ENCODE measurements at regions not wholly inside any gene's neighbourhood (a gene's known extent, or its start where the extent isn't known, plus 50 kb on each side); places are given as distances from the start of the nearest gene placed in this dataset.

- no peak for TF ChIP-seq THRB (CRISPR knock-in tag; conservative IDR thresholded peaks at IDR 0.05)
- TF ChIP-seq CHD7 (IDR thresholded peaks at IDR 0.05; ENCODE audit: low read depth, low read length): no peak
- no peak for TF ChIP-seq ADNP (tag; IDR thresholded peaks at IDR 0.05)
- TF ChIP-seq KAT7 (CRISPR knock-in tag; IDR thresholded peaks at IDR 0.05; ENCODE audit: borderline replicate concordance): no peak
- TF ChIP-seq IRF2 (CRISPR knock-in tag; IDR thresholded peaks at IDR 0.05): no peak
- no peak for TF ChIP-seq ZNF695 (CRISPR knock-in tag; IDR thresholded peaks at IDR 0.05)
- TF ChIP-seq THAP12 (CRISPR knock-in tag; IDR thresholded peaks at IDR 0.05): no peak
- no peak for TF ChIP-seq KLF16 (IDR thresholded peaks at IDR 0.05)
- no peak for TF ChIP-seq BRF1 (IDR thresholded peaks at IDR 0.05; ENCODE audit: borderline replicate concordance, extremely low read depth, insufficient read length)
- no peak for TF ChIP-seq CTBP1 (IDR thresholded peaks at IDR 0.05; ENCODE audit: borderline replicate concordance)
- TF ChIP-seq HNRNPK (IDR thresholded peaks at IDR 0.05; ENCODE audit: low read depth, low read length, poor library complexity, severe bottlenecking): no peak
- peak; percentile 66 for TF ChIP-seq SUPT5H (IDR thresholded peaks at IDR 0.05)
- TF ChIP-seq ZFP30 (CRISPR knock-in tag; IDR thresholded peaks at IDR 0.05; ENCODE audit: borderline replicate concordance): no peak
Observed at GRCh38 chrX:3815896-3816664, 102.6 kb upstream of the PRKX start (continued).
